Ovary (tissue), 7 donors: ENCODE measurements at regions not wholly inside any gene's neighbourhood (a gene's known extent, or its start where the extent isn't known, plus 50 kb on each side); places are given as distances from the start of the nearest gene placed in this dataset.
A peak's percentile ranks its signal among the peaks of the same experiment; 100 is the strongest.

ENCODE experiments used
- DNase-seq, 5 donors: peaks; one replicate each; pipeline ENCODE4 v3.0.0-alpha.2; 2019 to 2020
- H3K27ac ChIP-seq, 2 donors: fragments of 200-600 bp; one replicate each; pipeline versions ENCODE4 v1.5.1 to v1.8.0; 2019 to 2022
- H3K27me3 ChIP-seq: fragments of 200-600 bp; one replicate; pipeline ENCODE4 v1.8.0; 2022
- H3K36me3 ChIP-seq: fragments of 200-600 bp; sonication (generic); one replicate; pipeline ENCODE4 v1.5.1; 2019
- H3K4me1 ChIP-seq: one replicate; pipeline ENCODE4 v1.8.1; 2013; ENCODE audit warnings: mild to moderate bottlenecking, moderate library complexity; ENCODE audit not compliant: insufficient read depth
- H3K4me3 ChIP-seq: fragments of 200-600 bp; sonication (generic); one replicate; pipeline ENCODE4 v1.5.1; 2017
- H3K9me3 ChIP-seq, 2 donors: fragments of 200-600 bp in 1 of 2; sonication (generic) in 1 of 2; one replicate each; pipeline versions ENCODE4 v1.5.1 to v1.8.1; 2013 to 2019; ENCODE audit warnings: mild to moderate bottlenecking in 1 of 2, moderate library complexity in 1 of 2
- CTCF ChIP-seq, 3 donors: fragments of 450-650 bp in 2 of 3; fragments of 200-600 bp in 1 of 3; IDR thresholded peaks; one replicate each; pipeline versions ENCODE4 v1.5.1 to v1.8.0; 2016 to 2022; ENCODE audit warnings: antibody characterized with exemption in 3 of 3, mild to moderate bottlenecking in 1 of 3
- EP300 ChIP-seq: sonication (generic); formaldehyde crosslinking; IDR thresholded peaks from one replicate; pipeline ENCODE4 v1.6.1; 2017; ENCODE audit warnings: antibody characterized with exemption
- POLR2A ChIP-seq: fragments of 450-650 bp; IDR thresholded peaks from one replicate; pipeline ENCODE4 v1.6.1; 2017; ENCODE audit warnings: antibody characterized with exemption, mild to moderate bottlenecking, moderate library complexity
- WGBS, 3 donors: extraction: QIAGEN DNeasy Blood & Tissue Kit in 1 of 3; methylation state at CpG; one replicate each; pipeline versions ENCODE4 v1.1.5 to v1.1.7; 2013 to 2017; 5-methylcytosine and 5-hydroxymethylcytosine counted together
- intact Hi-C, 4 donors: fragments of 100-400 bp; cut with DNase I; formaldehyde crosslinking; loops; one replicate each; pipeline versions ENCODE4 v1.11.0 to v1.15.1; 2022 to 2023
- donor health status: DM: no; HTN: no; CAD: no; lungs with moderate emphysema.
- donor health status: DM: no; HTN: no; CAD: no.
- donor health status: Bipolar disorder and iron deficiency.
- donor health status: DM: no; HTN: no; CAD: no.
- donor health status: DM: yes; HTN: yes; CAD: no.

GRCh38 chr4:157997296-157997695, 175.5 kb downstream of the GASK1B start:
- WGBS, 3 donors: 76 to 94% (median 83%) methylated on average over 1 of the region's 1 CpG
- no peak for TF ChIP-seq EP300
- TF ChIP-seq CTCF (IDR thresholded peaks at IDR 0.05): no peak
- no peak for TF ChIP-seq POLR2A
- Histone ChIP-seq H3K36me3 (no peaks in the 10 kb centered on the region), H3K27ac (no peak overlapping the region), H3K9me3 (no peaks in the 10 kb centered on the region), H3K4me1 (peaks cover 7% of the 10 kb centered on the region), H3K4me3 (no peak overlapping the region), H3K27me3 (no peaks in the 10 kb centered on the region)
- DNase-seq: no peak
- intact Hi-C loops: loop anchor here in 1 of 4 donors (10.0 kb wide), 1 partner anchor 258 kb away; no protein-coding TSS in a partner anchor

- H3K9me3 ChIP-seq: no peaks in the 10 kb centered on the region
- H3K36me3 ChIP-seq: no peaks in the 10 kb centered on the region
- H3K27ac ChIP-seq: peak overlapping the region in 1 of 2 donors; percentile 60
- no peaks in the 10 kb centered on the region for H3K27me3 ChIP-seq
- intact Hi-C loops: loop anchor here in 1 of 4 donors (10.0 kb wide), 1 partner anchor 258 kb away; no protein-coding TSS in a partner anchor
- H3K4me3 ChIP-seq: no peak overlapping the region
- 13 to 35% (median 24%) methylated on average over 6 of the region's 6 CpGs for WGBS, 3 donors
- no peak for DNase-seq
- H3K4me1 ChIP-seq: peaks cover 7% of the 10 kb centered on the region
- TF ChIP-seq POLR2A: no peak
- no peak for TF ChIP-seq CTCF (IDR thresholded peaks at IDR 0.05)
- no peak for TF ChIP-seq EP300
Measured at GRCh38 chr4:157996061-157997028, 176.5 kb downstream of the GASK1B start.

GRCh38 chr4:157994863-157995262, 178.0 kb downstream of the GASK1B start:
- Histone ChIP-seq H3K27ac (peak overlapping the region in 1 of 2 donors; percentile 60), H3K36me3 (no peaks in the 10 kb centered on the region), H3K4me3 (no peak overlapping the region), H3K27me3 (no peaks in the 10 kb centered on the region), H3K9me3 (no peaks in the 10 kb centered on the region), H3K4me1 (peaks cover 7% of the 10 kb centered on the region)
- TF ChIP-seq EP300 (no peak), CTCF (IDR thresholded peaks at IDR 0.05) (peak in 1 of 3 donors; percentile 12), POLR2A (no peak)
- no peak for DNase-seq
- intact Hi-C loops: loop anchor here in 3 of 4 donors (5.0 to 10.0 kb wide), 2 partner anchors 177 to 260 kb away; partner anchors contain the start of gene GASK1B (in 3 of the 3)
- 8 to 28% (median 20%) methylated on average over 6 of the region's 6 CpGs for WGBS, 3 donors

GRCh38 chr4:157992948-157993839, 179.6 kb downstream of the GASK1B start:
- Histone ChIP-seq H3K27me3 (no peaks in the 10 kb centered on the region), H3K4me3 (no peak overlapping the region), H3K9me3 (no peaks in the 10 kb centered on the region), H3K4me1 (peaks cover 7% of the 10 kb centered on the region), H3K36me3 (no peaks in the 10 kb centered on the region), H3K27ac (peak overlapping the region; percentile 28 to 86)
- intact Hi-C loops: loop anchor here (2.0 to 10.0 kb wide), 3 partner anchors 178 to 262 kb away; partner anchors contain the start of gene GASK1B (in 3 of the 4)
- DNase-seq: no peak
- TF ChIP-seq POLR2A: no peak
- TF ChIP-seq CTCF (IDR thresholded peaks at IDR 0.05): no peak
- TF ChIP-seq EP300: no peak
- 39 to 61% (median 50%) methylated on average over 4 of the region's 4 CpGs for WGBS, 3 donors
